Amniotic stem cell (primary cell): ENCODE measurements at regions not wholly inside any gene's neighbourhood (a gene's known extent, or its start where the extent isn't known, plus 50 kb on each side); places are given as distances from the start of the nearest gene placed in this dataset.
"Not testable (repeated sequence)": the region's sequence is repeated elsewhere in the genome, so short reads cannot be mapped to it uniquely, and the experiment has no call there.

Experiments used
- DNase-seq: peaks from one replicate; lab custom pipeline; 2025; lab: John Stamatoyannopoulos, UW

DNA sequence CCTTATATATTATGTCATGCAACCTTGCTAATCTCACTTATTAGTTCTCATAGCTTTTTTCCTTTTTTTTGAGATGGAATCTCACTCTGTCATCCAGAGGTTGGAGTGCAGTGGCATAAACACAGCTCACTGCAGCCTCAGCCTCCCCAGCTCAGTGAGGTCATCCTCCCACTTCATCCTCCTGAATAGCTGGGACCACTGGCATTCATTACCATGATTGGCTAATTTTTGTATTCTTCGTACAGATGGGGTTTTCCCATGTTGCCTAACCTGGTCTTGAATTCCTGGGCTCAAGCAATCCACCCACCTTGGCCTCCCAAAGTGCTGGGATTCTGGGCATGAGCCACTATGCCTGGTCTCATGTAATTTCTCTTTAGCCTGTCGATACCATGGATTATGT lies 89.1 kb upstream of the TRIM24 start:
- no peak for DNase-seq

DNA sequence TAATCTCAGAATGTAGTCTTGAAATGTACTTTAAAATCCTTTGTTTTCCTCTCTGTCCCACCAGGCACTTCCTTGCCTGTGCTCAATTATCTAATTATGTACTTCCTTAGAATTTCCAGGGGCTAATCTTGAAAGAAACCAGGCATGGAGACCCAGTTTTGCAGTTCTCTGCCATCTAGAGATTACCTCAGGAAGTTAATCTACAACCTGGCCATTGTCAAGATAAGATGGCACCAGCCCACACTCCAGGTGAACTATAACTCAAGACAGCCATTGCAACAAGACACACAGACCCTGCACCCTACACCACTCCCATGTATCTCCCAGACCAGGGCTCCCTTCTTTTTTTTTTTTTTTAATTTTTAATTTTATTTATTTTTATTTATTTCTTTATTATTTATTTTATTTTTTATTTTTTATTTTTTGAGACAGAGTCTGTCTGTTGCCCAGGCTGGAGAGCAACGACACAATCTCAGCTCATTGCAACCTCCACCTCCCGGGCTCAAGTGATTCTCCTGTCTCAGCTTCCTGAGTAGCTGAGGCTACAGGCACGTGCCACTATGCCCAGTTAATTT lies 85.9 kb upstream of the TRIM24 start:
- no peak for DNase-seq

DNA sequence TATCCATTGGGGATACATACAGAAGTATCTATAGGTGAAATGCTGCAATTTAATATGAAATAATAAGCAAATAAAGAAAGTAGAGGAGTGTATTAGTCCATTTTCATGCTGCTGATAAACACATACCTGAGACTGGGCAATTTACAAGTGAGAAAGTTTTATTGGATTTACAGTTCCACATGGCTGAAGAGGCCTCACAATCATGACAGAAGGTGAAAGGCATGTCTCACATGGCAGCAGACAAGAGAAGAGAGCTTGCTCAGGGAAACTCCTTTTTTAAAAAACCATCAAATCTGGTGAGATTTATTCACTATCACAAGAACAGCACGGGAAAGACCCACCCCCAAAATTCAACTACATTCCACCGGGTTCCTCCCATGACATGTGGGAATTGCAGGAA lies 82.8 kb upstream of the TRIM24 start:
- no peak for DNase-seq

DNA sequence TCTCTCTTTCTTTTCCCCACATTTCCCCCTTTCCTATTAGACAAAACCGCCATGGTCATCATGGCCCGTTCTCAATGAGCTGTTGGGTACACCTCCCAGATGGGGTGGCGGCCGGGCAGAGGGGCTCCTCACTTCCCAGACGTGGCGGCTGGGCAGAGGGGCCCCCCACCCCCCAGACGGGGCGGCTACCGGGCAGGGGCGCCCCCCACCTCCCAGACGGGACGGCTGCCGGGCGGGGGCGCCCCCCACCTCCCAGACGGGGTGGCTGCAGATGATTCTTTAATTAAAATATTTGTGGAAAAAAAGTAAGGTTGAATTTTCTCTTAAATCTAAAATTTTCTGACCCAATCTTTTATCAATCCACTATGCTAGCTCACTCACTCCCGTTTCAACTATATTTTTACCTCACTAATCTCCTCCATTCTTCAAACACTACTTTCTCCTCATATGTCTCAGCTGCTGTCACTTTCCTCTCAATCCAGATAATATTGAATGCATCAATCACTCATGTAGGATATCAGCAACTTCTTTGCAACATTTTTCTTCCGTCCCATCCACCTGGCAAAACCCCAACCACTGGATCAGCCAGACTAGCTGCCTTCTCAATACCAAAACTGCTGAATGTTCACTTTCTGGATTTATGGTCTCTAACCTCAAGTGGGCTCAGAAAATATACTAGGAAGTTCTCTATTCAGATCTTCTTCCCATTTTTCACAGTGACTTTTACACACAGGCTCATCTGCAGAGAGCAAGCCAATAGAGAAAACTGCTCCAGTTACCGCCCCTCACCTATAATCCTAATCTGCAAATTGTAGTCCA lies 81.1 kb upstream of the TRIM24 start:
- DNase-seq = no peak

DNA sequence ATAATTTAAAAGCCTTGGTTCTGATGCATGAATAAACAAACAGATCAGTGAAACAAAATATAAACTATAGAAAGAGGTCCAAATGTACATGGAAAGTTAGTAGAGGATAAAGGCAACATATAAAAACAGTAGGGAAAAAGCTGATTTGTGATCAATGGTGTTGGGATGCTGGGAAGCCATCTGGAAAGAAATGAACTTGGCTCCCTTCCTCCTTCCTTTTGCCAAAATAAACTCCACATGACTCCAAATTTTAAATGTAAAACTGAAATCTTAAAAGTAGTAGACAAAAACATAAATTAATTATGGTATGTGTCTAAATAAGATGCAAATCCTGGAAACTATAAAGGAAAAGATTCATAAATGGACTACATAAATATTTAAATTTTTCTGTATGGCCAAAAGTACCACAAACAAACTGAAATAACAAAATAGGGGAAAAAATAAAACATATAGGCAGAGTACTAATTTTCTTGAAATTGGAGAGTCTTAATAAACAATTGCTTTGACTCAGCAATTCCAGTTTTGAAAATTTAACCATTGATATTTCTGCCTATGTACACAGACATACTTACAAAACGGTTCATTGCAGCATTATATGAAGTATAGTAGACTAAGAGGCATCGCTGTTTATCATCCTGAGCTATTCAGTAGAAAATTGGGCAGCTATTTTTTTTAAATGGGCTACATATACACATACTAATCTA lies 77.0 kb upstream of the TRIM24 start:
- DNase-seq = no peak

DNA sequence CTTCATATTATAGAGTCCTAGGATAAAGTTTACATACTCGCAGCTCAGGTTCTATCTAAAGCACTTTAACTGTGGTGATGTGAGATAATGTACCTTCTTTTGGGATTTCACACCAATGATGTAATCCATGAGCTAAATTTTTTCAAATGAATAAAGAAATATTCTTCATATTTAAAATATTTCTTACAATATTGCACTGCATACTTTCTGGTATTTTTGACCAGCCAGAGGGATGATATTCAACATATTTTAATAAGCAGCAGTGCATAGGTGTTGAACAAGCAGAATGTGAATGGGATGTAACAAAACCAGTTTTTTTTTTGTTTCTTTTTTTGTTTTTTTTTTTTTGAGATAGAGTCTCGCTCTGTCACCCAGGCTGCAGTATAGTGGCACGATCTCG lies 73.2 kb upstream of the TRIM24 start:
- no peak for DNase-seq

DNA sequence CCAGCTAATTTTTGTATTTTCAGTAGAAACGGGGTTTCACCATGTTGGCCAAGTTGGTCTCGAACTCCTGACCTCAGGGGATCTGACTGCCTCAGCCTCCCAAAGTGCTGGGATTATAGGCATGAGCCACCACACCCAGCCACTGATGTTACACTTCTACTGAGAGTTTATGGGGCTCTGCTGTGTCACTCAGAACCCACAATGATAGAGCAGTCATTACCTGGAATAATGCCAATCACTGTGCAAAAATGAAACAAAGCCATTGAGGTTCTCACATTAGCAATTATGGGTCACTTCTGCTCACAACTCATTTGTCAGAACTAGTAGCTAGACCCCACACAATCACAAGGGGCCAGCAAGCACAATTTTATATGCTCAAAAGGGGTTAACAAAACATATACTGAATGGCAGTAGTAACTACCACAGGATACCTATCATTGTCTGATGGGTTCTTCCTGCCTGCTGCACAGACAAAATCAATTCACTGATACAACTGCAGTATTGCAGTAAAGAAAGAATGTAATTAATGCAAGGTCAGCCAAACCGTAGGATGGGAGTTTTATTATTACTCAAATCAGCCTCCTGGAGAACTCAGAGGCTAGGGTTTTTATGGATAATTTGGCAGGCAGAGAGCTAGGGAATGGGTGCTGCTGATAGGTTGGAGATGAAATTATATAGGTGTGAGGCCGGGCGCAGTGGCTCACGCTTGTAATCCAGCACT lies 72.1 kb upstream of the TRIM24 start:
- no peak for DNase-seq

DNA sequence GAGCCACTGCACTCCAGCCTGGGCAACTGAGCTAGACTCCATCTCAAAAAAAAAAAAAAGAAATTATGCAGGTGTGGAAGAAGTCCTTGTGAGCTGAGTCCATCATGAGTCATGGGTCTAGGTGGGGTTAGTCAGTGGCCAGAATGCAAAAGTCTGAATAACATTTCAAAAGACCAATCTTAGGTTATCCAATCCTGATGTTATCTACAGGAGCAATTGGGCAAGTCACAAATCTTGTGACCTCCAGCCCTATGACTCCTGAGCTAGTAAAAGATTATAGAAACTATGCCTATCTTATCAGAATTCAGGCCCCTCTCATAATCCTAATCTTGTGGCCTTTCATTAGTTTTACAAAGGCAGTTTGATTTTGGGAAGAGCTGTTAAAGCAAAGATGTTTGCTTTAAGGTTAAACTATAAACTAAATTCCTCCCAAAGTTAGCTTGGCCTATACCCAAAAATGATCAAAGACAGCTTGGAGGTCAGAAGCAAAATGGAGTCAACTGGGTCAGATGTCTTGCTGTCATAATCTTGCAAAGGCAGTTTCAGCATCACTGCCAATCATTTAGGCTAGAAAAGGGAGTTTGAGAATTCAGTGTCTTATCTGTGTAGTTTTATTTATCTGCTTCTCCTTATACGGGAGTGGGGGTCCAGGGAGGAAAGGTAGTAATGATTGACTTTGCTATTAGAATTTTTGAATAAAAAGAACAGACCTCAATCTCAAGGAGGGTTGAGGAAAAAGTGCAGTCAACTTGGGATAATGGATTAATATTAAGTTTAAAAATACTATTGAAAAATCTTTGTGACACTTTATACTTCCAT lies 71.2 kb upstream of the TRIM24 start:
- DNase-seq = no peak

DNA sequence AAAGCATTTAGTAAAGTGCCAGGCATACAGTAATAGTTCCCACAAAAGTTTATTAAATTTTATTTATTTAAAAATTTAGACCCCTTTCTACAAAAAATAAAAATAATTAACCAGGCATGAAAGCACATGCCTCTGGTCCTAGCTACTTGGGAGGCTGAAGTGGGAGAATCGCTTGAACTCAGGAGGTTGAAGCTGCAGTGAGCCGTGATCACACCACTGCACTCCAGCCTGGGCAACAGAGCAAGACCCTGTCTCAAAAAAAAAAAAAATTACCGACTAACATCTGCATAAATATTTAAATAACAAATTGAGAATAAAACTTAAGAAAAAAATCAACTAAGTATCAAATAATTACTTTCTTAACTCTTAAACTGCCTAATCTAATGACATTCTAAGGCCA lies 64.3 kb upstream of the TRIM24 start:
- DNase-seq = no peak

DNA sequence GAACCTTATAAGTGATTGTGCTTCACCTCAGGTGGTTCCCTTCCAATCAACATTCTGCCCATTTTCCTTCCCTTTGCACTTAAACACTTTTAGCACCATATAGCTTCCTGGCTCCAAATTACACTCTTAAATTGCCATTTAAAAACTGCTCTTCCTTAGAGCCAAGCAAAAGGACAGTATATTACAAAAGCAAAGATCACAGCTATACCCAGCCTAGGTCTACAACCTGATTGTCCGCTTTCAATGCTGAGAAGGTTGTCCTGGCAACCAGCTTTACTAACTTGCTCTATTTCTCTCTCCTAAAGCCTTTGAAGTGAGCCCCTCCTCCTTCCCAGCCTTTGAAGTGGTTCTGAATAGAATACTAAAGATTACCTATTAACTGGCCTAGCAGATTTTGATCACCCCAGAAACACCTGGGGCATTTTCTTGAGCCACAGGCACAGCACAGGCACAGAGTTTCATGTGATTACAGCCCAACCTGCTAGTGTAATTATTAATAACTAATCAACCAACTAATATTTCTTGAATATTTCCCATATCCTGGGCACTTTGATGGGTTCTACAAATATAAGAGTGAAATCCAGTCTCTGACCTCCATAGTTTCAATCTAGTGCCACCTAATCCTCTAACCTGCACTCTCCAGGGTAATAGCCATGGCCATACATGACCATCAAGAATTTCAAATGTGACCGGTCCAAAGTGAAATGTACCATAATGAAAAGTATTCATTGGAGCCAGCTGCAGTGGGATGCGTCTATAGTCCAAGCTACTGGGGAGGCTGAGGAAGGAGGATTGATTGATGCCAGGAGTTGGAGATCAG lies 63.6 kb upstream of the TRIM24 start:
- DNase-seq = no peak

DNA sequence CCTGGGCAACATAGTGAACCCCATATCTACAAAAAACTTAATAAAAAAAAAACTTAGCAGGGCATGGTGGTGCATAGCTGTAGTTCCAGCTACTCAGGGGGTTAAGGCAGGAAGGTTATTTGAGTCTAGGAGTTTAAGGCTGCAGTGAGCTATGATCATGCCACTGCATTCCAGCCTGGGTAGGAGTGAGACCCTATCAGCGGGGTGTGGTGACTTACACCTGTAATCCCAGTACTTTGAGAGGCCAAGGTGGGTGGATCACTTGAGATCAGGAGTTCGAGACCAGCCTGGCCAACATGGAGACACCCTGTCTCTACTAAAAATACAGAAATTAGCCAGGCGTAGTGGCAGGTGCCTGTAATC lies 63.0 kb upstream of the TRIM24 start:
- DNase-seq = not testable (repeated sequence)

DNA sequence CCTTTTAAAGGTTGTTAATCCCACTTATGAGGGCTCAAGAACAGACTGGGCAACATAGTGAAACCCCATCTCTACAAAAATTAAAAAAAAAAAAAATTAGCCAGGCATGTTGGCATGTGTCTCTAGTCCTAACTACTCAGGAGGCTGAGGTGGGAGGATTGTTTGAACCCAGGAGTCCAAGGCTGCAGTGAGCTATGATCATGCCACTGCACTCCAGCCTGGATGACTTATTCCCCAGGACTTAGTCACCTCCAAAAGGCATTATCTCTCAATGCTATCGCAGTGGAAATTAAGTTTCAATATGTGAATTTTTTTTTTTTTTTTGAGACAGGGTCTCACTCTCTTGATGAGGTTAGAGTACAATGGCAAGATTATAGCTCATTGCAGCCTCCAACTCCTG lies 61.2 kb upstream of the TRIM24 start:
- no peak for DNase-seq

DNA sequence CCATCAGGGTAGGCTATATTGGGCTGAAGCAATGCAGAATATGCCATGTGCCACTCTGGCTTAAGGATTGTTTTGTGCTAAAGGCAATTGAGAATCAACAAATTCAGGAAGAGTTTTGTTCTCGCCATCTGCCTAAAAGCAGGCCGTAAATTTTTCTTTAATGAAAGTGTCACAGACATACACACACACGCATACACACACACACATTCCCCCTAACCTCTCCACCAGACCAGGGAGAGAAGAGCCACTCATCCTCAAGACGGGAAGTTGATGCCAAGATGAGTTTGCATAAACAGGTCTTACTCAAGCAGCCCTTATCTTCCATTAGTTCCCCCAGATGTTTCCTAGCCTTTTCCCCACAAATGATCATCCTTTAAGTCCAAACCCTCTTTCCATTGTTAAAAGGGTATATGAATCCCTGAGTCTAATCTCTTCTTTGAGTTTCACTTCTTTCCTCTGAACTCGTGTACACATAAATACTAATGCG lies 59.6 kb upstream of the TRIM24 start:
- no peak for DNase-seq

DNA sequence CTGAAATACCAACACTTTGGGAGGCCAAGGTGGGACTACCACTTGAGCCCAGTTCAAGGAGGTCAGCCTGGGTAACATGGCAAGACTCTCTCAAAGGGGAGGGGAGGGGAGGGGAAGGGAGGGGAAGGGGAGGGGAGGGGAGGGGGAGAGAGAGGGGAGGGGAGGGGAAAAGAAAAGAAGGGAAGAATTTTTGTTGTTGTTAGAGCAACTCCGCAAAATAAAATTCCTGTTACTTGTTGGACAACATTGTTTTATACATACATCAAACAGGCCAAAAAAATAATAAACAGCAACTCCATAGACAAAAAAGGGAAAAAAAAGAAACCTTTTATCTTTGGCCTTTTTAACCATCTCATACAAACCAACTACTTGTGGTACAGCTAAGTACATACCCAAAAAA lies 57.3 kb upstream of the TRIM24 start:
- DNase-seq = no peak

DNA sequence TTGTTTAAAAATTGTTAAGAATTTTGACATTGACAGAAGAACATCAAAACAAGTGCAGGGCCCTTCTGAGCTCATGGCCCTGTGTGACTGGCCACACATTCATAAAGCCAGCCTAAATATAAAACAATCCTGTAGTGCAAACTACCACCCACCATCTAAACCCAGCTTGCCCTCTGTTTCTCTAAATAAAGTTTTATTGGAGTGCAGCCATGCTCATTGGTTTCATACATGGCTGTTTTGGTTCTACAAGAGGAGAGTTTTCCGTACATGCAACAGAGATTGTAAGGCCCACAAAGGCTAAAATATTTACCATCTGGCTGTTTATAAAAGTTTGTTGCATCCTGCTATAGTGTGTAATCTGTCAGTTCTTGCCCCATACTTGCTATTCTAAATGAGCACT lies 54.6 kb upstream of the TRIM24 start:
- no peak for DNase-seq

DNA sequence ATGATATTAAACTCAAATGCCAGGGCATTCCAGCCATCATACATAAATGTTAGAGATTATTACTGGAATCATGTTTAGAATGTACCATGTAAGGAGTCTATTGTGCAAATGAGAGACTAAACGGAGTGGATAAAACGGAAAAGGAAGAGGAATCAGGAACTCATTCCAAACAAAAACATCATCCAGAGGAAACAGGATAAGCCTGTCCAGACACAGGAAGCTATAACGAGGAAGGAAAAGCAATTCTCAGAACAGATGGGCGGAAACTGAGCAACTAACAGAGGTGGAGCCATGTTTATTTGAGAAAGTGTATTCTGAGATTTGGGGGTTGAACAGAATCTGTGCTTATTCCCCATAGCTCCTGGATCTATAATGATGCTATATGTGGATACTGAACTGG lies 52.3 kb upstream of the TRIM24 start:
- DNase-seq = no peak
